CD8-positive, alpha-beta memory T cell (primary cell): ENCODE measurements at regions not wholly inside any gene's neighbourhood (a gene's known extent, or its start where the extent isn't known, plus 50 kb on each side); places are given as distances from the start of the nearest gene placed in this dataset.

ENCODE experiments used
- CTCF ChIA-PET: fragments of 350-600 bp; sonication (Branson Sonifier 250); formaldehyde crosslinking; loops from one replicate; lab custom pipeline; 2021; ENCODE audit warnings: antibody characterized with exemption; lab: Charles Lee
- POLR2A ChIA-PET: fragments of 350-600 bp; sonication (Branson Sonifier 250); formaldehyde crosslinking; loops from one replicate; lab custom pipeline; 2021; ENCODE audit warnings: antibody characterized with exemption; lab: Charles Lee
- DNase-seq, 5 donors: peaks; one replicate each; pipeline versions ENCODE4 v3.0.0 to v3.0.0-alpha.2; 2020 to 2022; ENCODE audit warnings: mixed read lengths in 1 of 5
- H3K27ac ChIP-seq: one replicate; pipeline ENCODE4 v1.7.0; 2013; ENCODE audit warnings: low read depth, mild to moderate bottlenecking, low read length, moderate library complexity
- H3K27me3 ChIP-seq: 2 replicates; pipeline ENCODE4 v1.7.0; 2013; ENCODE audit warnings: low read length, mild to moderate bottlenecking; ENCODE audit not compliant: insufficient read depth, poor library complexity, severe bottlenecking
- H3K36me3 ChIP-seq: 2 replicates; pipeline ENCODE4 v1.7.0; 2013; ENCODE audit warnings: mild to moderate bottlenecking, low read length, moderate library complexity; ENCODE audit not compliant: insufficient read depth
- H3K4me1 ChIP-seq: 2 replicates; pipeline ENCODE4 v1.7.0; 2013; ENCODE audit warnings: mild to moderate bottlenecking, low read length, moderate library complexity; ENCODE audit not compliant: insufficient read depth
- H3K4me3 ChIP-seq: 2 replicates; pipeline ENCODE4 v1.7.0; 2013; ENCODE audit warnings: mild to moderate bottlenecking, low read length
- H3K9me3 ChIP-seq: 2 replicates; pipeline ENCODE4 v1.7.0; 2013; ENCODE audit warnings: mild to moderate bottlenecking, low read length
- H3K27ac Mint-ChIP-seq, 8 donors: one replicate each; pipeline ENCODE4 v1.8.0; 2020 to 2021; ENCODE audit warnings: mixed read lengths in 8 of 8, mild to moderate bottlenecking in 6 of 8, inconsistent platforms in 3 of 8, moderate library complexity in 3 of 8
- H3K27me3 Mint-ChIP-seq, 2 donors: one replicate each; pipeline ENCODE4 v1.8.0; 2020 to 2021; ENCODE audit warnings: mixed read lengths in 2 of 2, mild to moderate bottlenecking in 1 of 2, moderate library complexity in 1 of 2
- H3K36me3 Mint-ChIP-seq, 3 donors: one replicate each; pipeline ENCODE4 v1.8.0; 2020 to 2021; ENCODE audit warnings: mixed read lengths in 3 of 3, inconsistent platforms in 1 of 3, mild to moderate bottlenecking in 1 of 3
- H3K4me1 Mint-ChIP-seq, 3 donors: one replicate each; pipeline ENCODE4 v1.8.0; 2020 to 2021; ENCODE audit warnings: mixed read lengths in 3 of 3, inconsistent platforms in 1 of 3, mild to moderate bottlenecking in 1 of 3
- H3K4me3 Mint-ChIP-seq, 7 donors: one replicate each; pipeline ENCODE4 v1.8.0; 2020 to 2021; ENCODE audit warnings: mixed read lengths in 7 of 7, mild to moderate bottlenecking in 6 of 7, moderate library complexity in 4 of 7, inconsistent platforms in 2 of 7
- H3K9me3 Mint-ChIP-seq, 5 donors: one replicate each; pipeline ENCODE4 v1.8.0; 2020 to 2022; ENCODE audit warnings: mixed read lengths in 5 of 5, mild to moderate bottlenecking in 3 of 5, moderate library complexity in 2 of 5, inconsistent platforms in 1 of 5

DNA sequence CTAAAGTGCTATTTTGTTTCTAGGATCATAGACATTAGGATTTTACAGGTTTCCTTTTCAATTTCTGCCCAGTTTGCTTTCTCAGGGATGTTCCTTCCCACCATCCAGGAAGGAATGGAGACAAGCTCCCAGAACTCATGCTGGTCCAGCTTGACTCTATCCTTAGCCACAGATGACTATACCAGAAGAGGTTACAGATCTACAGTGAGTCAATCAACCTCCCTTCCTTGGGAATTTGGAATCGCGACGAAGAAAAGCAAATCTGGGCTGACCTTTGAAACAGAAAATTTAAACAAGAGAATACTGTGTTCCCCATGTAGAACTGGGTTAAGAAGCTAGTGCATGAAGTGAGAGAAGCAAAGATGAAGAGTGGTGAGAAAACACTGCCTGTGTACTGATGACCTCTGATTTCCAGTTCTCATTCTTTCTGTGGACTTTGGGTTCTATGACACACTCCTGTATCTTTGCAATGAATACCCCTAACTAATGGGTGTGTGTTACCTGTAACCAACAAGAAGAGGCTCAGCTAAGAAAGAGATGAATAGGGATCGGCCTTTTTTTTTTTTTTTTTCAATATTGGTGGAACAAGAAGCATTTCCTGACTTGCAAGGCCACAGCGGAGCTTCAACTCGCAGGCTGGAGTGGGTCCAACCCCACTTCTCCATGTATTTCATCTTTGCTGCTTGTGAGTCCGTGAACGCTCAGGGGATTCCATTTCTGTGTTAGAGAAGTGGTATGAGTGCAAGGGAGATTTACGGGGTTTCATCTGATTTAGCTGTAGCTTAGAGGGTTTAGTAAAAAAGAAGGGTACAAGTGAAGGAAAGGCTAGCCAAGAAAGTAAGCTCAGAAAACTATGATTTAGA lies 563.9 kb upstream of the CLINT1 start:
- Mint-ChIP-seq H3K27me3 (peaks cover 4 to 5% of the 10 kb centered on the region in 2 donors), H3K36me3 (no peaks in the 10 kb centered on the region)

DNA sequence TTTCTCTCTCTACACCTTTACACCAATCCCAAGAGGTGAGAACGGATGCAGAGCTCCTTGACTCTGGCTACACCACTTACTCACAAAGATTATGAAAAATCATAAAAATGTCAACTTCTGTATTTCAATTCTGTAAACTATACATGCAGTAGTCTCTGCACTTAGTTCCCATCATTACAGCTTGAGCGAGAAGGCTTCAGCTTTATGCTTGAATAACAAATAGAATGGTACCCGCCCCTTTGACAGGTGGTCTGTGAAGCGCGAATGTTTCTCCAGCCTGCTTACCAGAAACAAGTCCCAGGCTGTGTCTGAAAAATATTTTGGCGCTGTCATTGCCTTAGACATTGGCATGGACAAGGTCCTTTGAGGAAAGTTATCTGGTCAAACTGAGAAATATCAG lies 562.4 kb upstream of the CLINT1 start:
- H3K27ac ChIP-seq: no peak overlapping the region
- CTCF ChIA-PET: no interaction called here
- H3K9me3 Mint-ChIP-seq: no peaks in the 10 kb centered on the region

More for the DNA sequence above, 563.9 kb upstream of the CLINT1 start:
- CTCF ChIA-PET: interaction anchor here (0.6 kb wide), 1 partner anchor 125 kb away, joined by 3 read pairs; no protein-coding TSS in a partner anchor
- Mint-ChIP-seq H3K9me3 (no peaks in the 10 kb centered on the region), H3K4me1 (no peaks in the 10 kb centered on the region), H3K4me3 (no peak overlapping the region), H3K27ac (no peak overlapping the region)
- Histone ChIP-seq H3K4me1 (no peaks in the 10 kb centered on the region), H3K27ac (no peak overlapping the region), H3K27me3 (no peaks in the 10 kb centered on the region), H3K36me3 (no peaks in the 10 kb centered on the region), H3K9me3 (no peaks in the 10 kb centered on the region), H3K4me3 (no peak overlapping the region)
- no peak for DNase-seq
- POLR2A ChIA-PET: no interaction called here

DNA sequence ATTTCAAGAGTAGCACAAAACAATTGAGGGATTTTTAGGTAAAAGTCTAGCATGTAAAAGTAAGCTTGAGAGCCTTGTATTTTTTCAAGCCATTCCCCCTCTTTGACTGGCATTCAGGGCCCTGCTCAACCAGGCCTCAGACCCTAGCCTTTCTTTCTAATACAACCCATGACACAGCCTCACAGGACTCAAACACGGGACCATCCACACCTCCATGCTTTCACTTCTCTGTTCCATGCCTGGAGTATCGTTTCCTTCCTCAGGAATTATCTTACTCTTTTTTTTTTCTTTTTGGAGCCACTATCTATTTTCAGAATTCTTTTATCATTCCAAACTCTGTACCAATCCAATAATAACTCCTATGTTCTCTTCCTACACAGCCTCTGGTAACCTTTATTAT lies 560.2 kb upstream of the CLINT1 start:
- H3K27me3 Mint-ChIP-seq: peaks cover 3 to 4% of the 10 kb centered on the region in 2 donors
- POLR2A ChIA-PET: no interaction called here
- no peaks in the 10 kb centered on the region for H3K36me3 Mint-ChIP-seq
- no peak for DNase-seq
- H3K4me3 Mint-ChIP-seq: no peak overlapping the region
- no peak overlapping the region for H3K27ac Mint-ChIP-seq
- H3K4me1 ChIP-seq: no peaks in the 10 kb centered on the region
- H3K9me3 ChIP-seq: no peaks in the 10 kb centered on the region
- no peaks in the 10 kb centered on the region for H3K27me3 ChIP-seq
- CTCF ChIA-PET: no interaction called here
- H3K36me3 ChIP-seq: no peaks in the 10 kb centered on the region
- no peaks in the 10 kb centered on the region for H3K4me1 Mint-ChIP-seq
- no peak overlapping the region for H3K4me3 ChIP-seq
- H3K9me3 Mint-ChIP-seq: no peaks in the 10 kb centered on the region
- no peak overlapping the region for H3K27ac ChIP-seq

More for the DNA sequence above, 562.4 kb upstream of the CLINT1 start:
- no peaks in the 10 kb centered on the region for H3K4me1 Mint-ChIP-seq
- H3K9me3 ChIP-seq: no peaks in the 10 kb centered on the region
- no peak overlapping the region for H3K27ac Mint-ChIP-seq
- H3K4me3 ChIP-seq: no peak overlapping the region
- DNase-seq: no peak
- H3K36me3 Mint-ChIP-seq: no peaks in the 10 kb centered on the region
- H3K27me3 ChIP-seq: no peaks in the 10 kb centered on the region
- no peak overlapping the region for H3K4me3 Mint-ChIP-seq
- H3K27me3 Mint-ChIP-seq: peaks cover 3 to 4% of the 10 kb centered on the region in 2 donors
- H3K36me3 ChIP-seq: no peaks in the 10 kb centered on the region
- POLR2A ChIA-PET: no interaction called here
- H3K4me1 ChIP-seq: no peaks in the 10 kb centered on the region

DNA sequence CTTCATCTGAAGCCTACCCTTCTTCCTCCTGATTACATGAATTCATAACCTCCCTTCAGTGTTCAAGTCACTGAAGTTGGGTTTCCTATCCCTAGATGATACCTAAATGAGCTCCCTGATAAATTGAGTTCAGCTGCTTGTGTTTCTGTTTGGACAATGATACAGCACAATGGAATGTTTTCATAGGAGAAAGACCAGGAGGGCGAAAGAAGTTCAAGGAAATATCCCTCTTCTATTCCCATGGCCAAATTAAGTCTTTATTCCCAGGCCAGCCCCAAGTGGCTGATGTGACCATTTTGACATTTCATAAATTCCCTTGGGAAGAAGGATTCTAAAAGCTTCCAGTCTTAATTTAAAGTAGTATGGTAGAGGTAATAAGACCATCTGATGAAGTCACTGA lies 555.8 kb upstream of the CLINT1 start:
- ChIA-PET POLR2A (no interaction called here), CTCF (no interaction called here)
- Histone ChIP-seq H3K9me3 (no peaks in the 10 kb centered on the region), H3K27me3 (no peaks in the 10 kb centered on the region), H3K36me3 (no peaks in the 10 kb centered on the region), H3K4me3 (no peak overlapping the region), H3K4me1 (no peaks in the 10 kb centered on the region), H3K27ac (no peak overlapping the region)
- H3K27ac Mint-ChIP-seq: no peak overlapping the region
- H3K36me3 Mint-ChIP-seq: no peaks in the 10 kb centered on the region
- DNase-seq: no peak
- no peaks in the 10 kb centered on the region for H3K27me3 Mint-ChIP-seq
- H3K4me3 Mint-ChIP-seq: no peak overlapping the region
- H3K9me3 Mint-ChIP-seq: no peaks in the 10 kb centered on the region
- H3K4me1 Mint-ChIP-seq: no peaks in the 10 kb centered on the region

DNA sequence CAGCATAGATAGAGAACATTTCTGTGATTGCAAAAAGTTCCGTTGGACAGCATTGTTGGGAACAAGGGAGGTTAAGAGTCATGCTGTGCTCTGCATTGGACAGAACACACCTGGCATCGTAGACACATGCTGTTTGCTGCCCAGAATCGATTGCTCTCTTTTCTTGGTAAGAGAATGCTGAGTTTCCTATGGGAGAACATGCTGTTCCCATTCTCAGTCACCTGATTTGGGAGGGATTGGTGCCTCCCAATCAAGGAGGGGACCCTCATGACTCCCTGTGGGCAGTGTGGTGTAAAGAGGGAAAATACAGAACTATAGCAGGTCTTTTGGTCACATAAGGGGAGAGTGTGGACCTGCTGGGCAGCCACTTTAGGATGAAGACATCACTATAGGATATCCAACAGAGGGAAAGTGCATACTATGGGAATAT lies 555.4 kb upstream of the CLINT1 start:
- no peaks in the 10 kb centered on the region for H3K27me3 Mint-ChIP-seq
- H3K4me3 Mint-ChIP-seq: no peak overlapping the region
- no peaks in the 10 kb centered on the region for H3K9me3 ChIP-seq
- no peak overlapping the region for H3K27ac Mint-ChIP-seq
- no peaks in the 10 kb centered on the region for H3K36me3 Mint-ChIP-seq
- no peak for DNase-seq
- no peaks in the 10 kb centered on the region for H3K36me3 ChIP-seq
- POLR2A ChIA-PET: no interaction called here
- H3K4me1 Mint-ChIP-seq: no peaks in the 10 kb centered on the region
- H3K4me3 ChIP-seq: no peak overlapping the region
- H3K4me1 ChIP-seq: no peaks in the 10 kb centered on the region
- no peak overlapping the region for H3K27ac ChIP-seq
- H3K9me3 Mint-ChIP-seq: no peaks in the 10 kb centered on the region
- H3K27me3 ChIP-seq: no peaks in the 10 kb centered on the region
- CTCF ChIA-PET: no interaction called here

DNA sequence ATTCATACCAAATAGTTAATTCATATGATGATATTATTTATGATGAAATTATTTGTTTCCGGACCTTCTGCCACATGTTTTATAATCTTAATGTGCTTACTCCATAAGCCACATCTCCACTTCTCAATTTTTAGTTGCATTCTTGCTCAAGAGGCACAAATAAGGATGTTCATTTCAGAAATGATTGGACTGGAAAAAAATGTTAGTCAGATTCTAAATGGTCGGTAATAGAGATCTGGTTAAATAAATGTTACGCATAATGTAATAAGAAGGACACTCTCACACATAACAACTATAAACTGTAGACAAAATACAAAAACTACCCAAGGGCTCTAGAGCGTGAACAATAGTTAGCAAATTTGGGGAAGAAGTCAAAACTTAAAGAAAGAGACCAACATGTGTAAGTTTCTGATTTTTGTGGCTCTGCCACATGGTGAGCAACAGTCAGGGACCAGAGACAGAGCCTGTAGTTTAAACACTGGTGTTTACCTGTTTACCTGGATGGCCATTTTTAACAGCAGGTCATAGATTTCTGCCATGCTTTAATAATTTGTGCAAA lies 554.3 kb upstream of the CLINT1 start:
- POLR2A ChIA-PET: no interaction called here
- Mint-ChIP-seq H3K9me3 (no peaks in the 10 kb centered on the region), H3K36me3 (no peaks in the 10 kb centered on the region), H3K4me1 (no peaks in the 10 kb centered on the region), H3K27me3 (no peaks in the 10 kb centered on the region), H3K4me3 (no peak overlapping the region), H3K27ac (no peak overlapping the region)
- Histone ChIP-seq H3K9me3 (no peaks in the 10 kb centered on the region), H3K27ac (no peak overlapping the region), H3K36me3 (no peaks in the 10 kb centered on the region), H3K27me3 (no peaks in the 10 kb centered on the region), H3K4me3 (no peak overlapping the region), H3K4me1 (no peaks in the 10 kb centered on the region)
- DNase-seq: no peak
- CTCF ChIA-PET: no interaction called here

DNA sequence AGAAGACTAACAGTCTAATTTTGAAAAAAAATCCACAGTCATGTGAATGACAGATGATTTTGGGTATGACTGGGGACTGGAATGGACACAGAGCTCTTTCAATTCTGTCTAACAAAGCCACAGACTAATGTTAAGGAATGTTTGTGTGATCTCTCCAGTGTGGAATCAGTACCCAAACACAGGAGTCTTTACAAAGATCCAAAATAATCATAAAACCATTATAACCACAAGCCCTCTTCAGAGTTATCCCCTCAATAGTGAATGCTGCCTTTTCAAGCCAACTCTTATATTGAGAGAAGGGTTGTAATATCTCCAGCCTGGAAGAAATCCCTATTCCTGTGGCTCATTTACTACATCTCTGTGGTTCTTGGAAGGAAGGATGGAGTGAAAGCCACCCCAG lies 552.0 kb upstream of the CLINT1 start:
- Mint-ChIP-seq H3K36me3 (no peaks in the 10 kb centered on the region), H3K4me1 (no peaks in the 10 kb centered on the region)
- POLR2A ChIA-PET: no interaction called here

DNA sequence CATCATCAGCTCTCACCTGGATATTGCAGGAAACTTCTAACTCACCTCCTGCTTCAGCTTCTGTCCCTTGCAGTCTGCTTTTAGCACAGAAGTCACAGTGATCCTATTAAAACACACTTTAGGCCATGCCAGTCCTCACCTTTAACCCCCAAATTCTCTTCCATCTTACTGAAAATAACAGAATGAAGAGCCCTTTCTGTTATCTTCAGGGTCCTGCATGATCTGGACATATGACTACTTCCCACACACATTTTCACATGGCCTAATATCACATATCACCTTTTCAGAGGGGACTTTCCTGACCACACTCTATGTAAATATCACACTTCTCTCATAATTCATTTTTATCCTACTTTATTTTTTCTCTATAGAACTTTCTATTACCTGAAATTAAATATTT lies 550.6 kb upstream of the CLINT1 start:
- Mint-ChIP-seq H3K4me3 (no peak overlapping the region), H3K9me3 (peaks cover 0 to 6% (median 3%) of the 10 kb centered on the region in 5 donors), H3K4me1 (no peaks in the 10 kb centered on the region), H3K27ac (no peak overlapping the region), H3K27me3 (no peaks in the 10 kb centered on the region), H3K36me3 (no peaks in the 10 kb centered on the region)
- no peak for DNase-seq
- H3K4me3 ChIP-seq: no peak overlapping the region
- H3K27me3 ChIP-seq: no peaks in the 10 kb centered on the region
- ChIA-PET POLR2A (no interaction called here), CTCF (no interaction called here)
- no peaks in the 10 kb centered on the region for H3K9me3 ChIP-seq
- no peaks in the 10 kb centered on the region for H3K4me1 ChIP-seq
- no peak overlapping the region for H3K27ac ChIP-seq
- no peaks in the 10 kb centered on the region for H3K36me3 ChIP-seq

More for the DNA sequence above, 552.0 kb upstream of the CLINT1 start:
- no peak overlapping the region for H3K27ac Mint-ChIP-seq
- no peak overlapping the region for H3K4me3 ChIP-seq
- H3K9me3 ChIP-seq: no peaks in the 10 kb centered on the region
- H3K36me3 ChIP-seq: no peaks in the 10 kb centered on the region
- H3K27me3 Mint-ChIP-seq: no peaks in the 10 kb centered on the region
- no peak overlapping the region for H3K27ac ChIP-seq
- DNase-seq: no peak
- H3K4me3 Mint-ChIP-seq: no peak overlapping the region
- H3K27me3 ChIP-seq: no peaks in the 10 kb centered on the region
- no peaks in the 10 kb centered on the region for H3K4me1 ChIP-seq
- H3K9me3 Mint-ChIP-seq: no peaks in the 10 kb centered on the region
- CTCF ChIA-PET: no interaction called here
